PFSK-1 (cell line): ENCODE measurements at regions not wholly inside any gene's neighbourhood (a gene's known extent, or its start where the extent isn't known, plus 50 kb on each side); places are given as distances from the start of the nearest gene placed in this dataset.

Experiments
- SIN3A ChIP-seq: IDR thresholded peaks from 2 replicates; pipeline ENCODE4 v1.6.1; 2012; ENCODE audit warnings: mild to moderate bottlenecking, low read length, moderate library complexity, borderline replicate concordance; ENCODE audit not compliant: insufficient read depth
- TF ChIP-seq, protein P1 (sequence below), 2 experiments: IDR thresholded peaks; 2 replicates each; pipeline versions ENCODE4 v1.6.1 to v1.8.0; 2011 to 2012; ENCODE audit warnings: low read depth in 2 of 2, low read length in 2 of 2, control low read depth in 1 of 2, inconsistent platforms in 1 of 2, mild to moderate bottlenecking in 1 of 2, moderate library complexity in 1 of 2; ENCODE audit not compliant: insufficient read depth in 1 of 2

GRCh38 chr16:48091117-48091516 is 64.7 kb downstream of the ABCC12 start:
- TF ChIP-seq SIN3A = no peak
- TF ChIP-seq, protein P1, sequence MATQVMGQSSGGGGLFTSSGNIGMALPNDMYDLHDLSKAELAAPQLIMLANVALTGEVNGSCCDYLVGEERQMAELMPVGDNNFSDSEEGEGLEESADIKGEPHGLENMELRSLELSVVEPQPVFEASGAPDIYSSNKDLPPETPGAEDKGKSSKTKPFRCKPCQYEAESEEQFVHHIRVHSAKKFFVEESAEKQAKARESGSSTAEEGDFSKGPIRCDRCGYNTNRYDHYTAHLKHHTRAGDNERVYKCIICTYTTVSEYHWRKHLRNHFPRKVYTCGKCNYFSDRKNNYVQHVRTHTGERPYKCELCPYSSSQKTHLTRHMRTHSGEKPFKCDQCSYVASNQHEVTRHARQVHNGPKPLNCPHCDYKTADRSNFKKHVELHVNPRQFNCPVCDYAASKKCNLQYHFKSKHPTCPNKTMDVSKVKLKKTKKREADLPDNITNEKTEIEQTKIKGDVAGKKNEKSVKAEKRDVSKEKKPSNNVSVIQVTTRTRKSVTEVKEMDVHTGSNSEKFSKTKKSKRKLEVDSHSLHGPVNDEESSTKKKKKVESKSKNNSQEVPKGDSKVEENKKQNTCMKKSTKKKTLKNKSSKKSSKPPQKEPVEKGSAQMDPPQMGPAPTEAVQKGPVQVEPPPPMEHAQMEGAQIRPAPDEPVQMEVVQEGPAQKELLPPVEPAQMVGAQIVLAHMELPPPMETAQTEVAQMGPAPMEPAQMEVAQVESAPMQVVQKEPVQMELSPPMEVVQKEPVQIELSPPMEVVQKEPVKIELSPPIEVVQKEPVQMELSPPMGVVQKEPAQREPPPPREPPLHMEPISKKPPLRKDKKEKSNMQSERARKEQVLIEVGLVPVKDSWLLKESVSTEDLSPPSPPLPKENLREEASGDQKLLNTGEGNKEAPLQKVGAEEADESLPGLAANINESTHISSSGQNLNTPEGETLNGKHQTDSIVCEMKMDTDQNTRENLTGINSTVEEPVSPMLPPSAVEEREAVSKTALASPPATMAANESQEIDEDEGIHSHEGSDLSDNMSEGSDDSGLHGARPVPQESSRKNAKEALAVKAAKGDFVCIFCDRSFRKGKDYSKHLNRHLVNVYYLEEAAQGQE (IDR thresholded peaks at IDR 0.05; ENCODE audit: insufficient read depth in 1 of 2, low read depth in 2 of 2, low read length in 2 of 2) = no peak
